SK-MEL-5 (cell line): ENCODE measurements at regions not wholly inside any gene's neighbourhood (a gene's known extent, or its start where the extent isn't known, plus 50 kb on each side); places are given as distances from the start of the nearest gene placed in this dataset.
"Not testable (repeated sequence)": the region's sequence is repeated elsewhere in the genome, so short reads cannot be mapped to it uniquely, and the experiment has no call there.

Experiments used
- DNase-seq: peaks from one replicate; pipeline ENCODE4 v3.0.0-alpha.2; 2016; ENCODE audit warnings: low read depth, low spot score
- in situ Hi-C: cut with HindIII; loops from 2 replicates; pipeline ENCODE4 v1.10.0; 2016; ENCODE audit warnings: low sequenced_read_pairs, high pct_unique_total_duplicates, low pct_unique_long_range_greater_than_20kb

DNA sequence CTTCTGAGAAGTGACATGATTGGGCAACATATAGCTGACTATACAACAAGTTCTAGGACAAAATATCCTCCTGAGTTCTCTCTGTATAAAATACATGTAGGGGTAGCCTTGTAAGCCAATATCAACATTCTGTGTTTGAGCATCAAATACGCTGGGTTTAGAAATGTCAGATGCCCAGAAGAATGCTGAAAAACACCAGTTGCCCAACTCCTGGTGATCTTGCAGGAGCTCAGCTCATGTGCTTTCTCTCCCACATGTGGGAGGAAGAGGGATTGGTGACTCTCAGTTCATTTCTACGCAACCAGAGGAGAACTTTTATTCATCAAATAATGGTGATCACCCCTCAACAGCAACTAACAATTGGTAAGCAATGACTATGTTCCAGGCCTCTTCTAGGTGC, 810.9 kb upstream of the ACO1 start:
- DNase-seq, result no peak
- in situ Hi-C loops, result no loop called here

DNA sequence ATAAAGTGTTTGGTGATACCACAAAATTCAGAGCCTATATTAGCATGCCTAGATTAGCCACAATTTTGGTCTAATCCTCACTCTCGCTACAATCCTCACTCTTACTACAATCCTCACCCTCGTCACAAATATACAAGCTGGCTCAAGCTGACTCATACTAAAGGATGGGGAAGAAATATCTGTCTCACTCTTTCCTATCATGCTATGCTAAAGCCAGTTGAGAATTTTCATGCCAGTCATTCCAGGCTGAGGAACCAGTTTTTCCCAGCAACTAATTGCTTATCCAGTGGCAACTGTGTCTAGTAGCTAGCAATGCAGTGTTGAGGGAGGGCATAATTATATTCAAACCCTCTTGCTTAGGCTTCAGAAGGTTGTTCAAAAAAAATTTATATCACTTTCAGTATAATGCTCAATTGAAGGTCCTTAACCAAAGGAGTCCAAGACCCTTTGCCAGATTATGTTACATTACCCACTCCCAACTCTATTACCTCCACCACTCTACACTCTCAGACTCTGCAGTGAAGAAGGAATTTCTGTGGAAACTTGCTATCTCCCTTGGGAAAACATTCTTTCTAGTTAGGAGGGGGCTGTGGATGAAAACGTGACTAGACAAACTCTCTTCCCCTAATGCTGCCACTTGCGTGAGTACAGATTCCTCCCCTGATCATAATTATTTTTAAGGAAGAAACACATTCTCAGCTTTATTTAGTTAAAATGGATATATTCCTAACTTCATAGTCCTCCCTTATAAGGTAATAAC, 810.3 kb upstream of the ACO1 start:
- in situ Hi-C loops, result no loop called here
- no peak for DNase-seq

DNA sequence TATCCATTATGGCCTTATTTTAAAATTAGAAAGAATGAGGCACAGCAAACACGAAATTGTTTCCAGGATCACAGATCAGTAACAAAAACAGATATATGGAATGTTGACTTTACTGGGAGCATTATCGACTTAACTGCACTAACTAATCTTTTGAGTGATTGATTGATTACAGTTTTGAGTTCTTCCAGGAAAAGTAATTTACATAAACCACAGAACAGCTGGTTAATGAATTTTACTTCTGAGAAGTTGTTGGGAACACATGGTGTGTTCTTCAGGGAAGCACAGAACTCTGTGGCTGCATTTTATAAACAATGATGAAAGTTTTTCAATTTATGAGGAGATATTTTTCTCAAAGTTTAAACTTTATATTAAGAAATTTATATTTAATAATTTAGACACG, 802.4 kb upstream of the ACO1 start:
- in situ Hi-C loops, result no loop called here

DNA sequence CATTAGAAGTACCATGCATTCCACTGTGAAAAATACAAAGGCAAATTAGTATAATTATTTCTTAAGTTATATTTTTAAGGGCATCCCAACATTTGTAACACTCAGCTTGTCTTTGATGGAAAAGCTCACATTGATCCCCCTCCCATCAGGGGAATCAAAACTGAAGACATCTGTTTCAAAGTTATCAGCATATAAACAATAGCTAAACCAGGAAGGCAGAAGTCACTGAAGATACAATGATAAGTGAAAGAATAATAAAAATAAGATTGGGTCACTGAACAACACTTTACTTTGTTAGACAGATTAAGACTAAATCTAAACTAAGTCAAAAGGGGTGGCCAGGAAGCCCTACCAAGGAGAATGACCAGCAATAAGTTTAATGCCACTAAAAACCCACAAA, 801.9 kb upstream of the ACO1 start:
- no peak for DNase-seq
- in situ Hi-C loops, result no loop called here

More for the DNA sequence above, 802.4 kb upstream of the ACO1 start:
- DNase-seq, result no peak

DNA sequence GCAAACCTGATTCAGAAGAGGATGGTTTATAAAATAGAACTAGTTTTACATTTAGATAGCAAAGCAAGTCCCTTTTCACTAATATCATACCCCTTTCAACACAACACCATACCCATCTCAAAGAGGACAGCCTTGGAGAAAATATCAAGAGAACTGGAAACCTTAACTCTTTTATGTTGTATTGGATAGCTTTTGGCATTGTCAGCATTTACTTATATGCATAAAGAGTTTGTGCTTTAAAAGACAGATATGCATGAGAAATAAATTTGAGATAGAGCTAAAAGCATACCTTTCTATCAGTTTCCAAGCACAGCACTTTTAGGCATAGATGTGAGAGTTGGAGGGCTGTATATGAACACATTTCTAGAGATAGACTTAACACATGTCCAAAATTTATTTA, 799.3 kb upstream of the ACO1 start:
- in situ Hi-C loops, result no loop called here

DNA sequence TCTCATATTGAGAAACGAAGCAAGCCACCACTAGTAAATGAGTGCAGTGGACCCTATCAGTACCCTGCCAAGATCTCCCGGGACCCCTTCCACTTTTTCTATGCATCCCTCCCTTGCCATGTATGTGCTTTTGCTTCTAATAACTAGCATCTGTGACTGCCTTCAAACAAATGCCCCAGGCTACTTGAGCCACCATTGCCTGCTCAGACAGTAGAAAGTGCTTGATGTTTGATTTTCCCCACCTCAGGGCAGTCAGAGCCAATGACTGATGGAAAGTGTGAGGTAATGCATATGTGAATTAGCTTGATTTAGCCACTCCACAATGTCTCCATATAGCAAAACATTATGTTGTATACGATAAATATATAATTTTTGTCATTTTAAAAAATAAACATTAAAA, 797.3 kb upstream of the ACO1 start:
- DNase-seq, result no peak
- in situ Hi-C loops, result no loop called here

More for the DNA sequence above, 799.3 kb upstream of the ACO1 start:
- DNase-seq, result no peak

DNA sequence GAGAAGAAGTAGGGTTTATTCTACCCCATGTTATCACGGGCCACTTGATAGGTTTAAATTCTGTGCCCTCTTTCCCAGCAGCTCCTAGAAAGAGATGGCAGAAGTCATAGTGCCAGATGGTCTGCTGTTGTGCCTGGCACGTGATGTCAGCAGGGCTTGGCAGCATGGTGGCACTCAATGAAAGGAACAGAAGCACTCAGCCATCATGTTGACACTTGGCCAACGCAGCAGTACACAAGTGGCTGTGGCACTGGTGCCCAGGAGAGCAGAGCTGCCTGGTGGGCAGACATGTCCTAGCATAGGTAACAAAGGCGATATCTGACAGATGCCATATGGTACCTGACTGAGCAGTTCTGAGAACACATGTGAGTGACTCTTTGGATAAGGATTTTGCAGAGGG, 796.4 kb upstream of the ACO1 start:
- no peak for DNase-seq
- in situ Hi-C loops, result no loop called here

DNA sequence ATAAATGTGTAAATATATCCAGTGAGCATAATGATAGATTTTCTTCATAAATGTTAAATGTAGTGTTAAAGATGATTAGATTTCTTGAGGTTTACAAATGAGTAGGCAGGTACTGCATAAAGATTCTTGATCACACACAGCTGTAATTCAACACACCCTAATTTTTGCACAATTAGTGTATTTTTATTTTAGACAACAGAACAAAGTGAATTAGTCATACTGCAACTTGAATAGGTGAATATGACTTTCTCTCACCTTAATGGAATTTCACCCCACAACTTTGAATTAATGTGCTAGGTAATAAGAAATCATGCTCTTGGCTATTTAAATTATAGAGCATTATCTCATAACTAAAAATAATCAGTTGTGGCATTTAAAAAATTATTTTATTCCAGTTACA, 795.7 kb upstream of the ACO1 start:
- in situ Hi-C loops, result no loop called here
- DNase-seq, result no peak

DNA sequence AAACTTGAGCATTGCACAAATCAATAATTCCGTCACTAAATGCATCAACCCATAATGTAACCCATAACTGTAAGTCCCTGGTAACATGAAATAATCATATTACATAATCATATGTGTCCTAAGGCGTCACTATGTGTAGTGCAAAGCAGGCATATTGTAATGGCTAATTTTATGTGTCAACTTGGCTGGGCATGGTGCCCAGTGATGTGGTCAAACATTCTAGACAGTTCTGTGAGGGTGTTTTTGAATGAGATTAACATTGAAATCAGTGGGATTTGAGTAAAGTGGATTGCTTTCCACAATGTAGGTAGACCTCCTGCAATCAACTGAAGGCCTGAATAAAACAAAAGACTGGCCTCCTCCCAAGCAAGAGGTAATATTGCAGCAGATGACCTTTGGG, 794.4 kb upstream of the ACO1 start:
- DNase-seq, result no peak
- in situ Hi-C loops, result no loop called here

DNA sequence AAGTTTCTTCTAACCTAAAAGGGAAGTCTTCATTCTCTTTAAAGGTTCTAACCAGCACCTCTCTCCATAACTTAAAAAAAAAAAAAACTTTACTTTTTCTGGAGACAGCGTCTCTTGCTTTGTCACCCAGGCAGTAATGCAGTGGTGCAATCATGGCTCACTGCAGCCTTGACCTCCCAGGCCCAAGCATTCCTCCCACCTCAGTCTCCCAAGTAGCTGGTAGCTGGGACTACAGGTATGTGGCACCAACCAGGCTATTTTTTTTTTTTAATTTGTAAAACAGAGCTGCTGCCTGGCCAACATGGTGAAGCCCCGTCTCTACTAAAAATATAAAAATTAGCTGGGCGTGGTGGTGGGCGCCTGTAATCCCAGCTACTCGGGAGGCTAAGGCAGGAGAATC, 787.4 kb upstream of the ACO1 start:
- in situ Hi-C loops, result not testable (repeated sequence)

DNA sequence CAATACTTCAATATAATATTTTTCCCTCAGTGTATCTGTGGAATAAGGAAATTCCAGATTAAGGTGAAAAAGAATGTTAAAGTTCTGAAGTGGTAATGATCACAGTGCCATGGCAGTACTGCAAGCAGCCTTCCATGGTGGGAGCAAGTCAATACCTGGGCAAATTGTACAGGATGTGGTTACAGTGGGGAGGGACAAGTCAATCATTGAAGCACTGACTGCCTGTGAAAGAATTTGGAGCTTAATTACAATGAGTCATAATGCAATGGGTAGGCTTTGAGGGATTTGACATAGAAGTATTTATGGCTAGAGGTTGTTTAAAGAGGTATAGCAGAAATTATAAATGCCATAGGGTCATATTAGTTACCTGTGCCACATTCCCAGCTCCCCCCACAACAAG, 786.5 kb upstream of the ACO1 start:
- in situ Hi-C loops, result no loop called here
- DNase-seq, result no peak

More for the DNA sequence above, 787.4 kb upstream of the ACO1 start:
- not testable (repeated sequence) for DNase-seq

DNA sequence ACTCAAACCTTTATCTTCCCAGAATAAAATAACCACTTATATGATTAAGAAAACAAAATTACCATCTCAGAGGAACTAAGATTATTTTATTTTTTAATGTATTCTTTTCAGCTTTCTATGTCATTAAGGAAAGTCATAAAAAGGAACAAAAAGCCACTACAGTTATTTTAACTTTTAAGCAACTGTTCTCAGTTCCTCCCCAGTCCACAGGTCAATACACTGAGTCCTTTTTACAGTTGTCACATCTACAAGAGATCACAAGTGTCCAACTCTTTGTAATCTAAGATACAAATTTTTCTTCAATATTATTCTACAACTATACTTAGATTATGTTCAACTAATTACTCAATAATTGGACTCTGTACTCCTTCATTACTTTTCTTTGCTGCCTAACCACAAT, 782.8 kb upstream of the ACO1 start:
- no peak for DNase-seq
- in situ Hi-C loops, result no loop called here

DNA sequence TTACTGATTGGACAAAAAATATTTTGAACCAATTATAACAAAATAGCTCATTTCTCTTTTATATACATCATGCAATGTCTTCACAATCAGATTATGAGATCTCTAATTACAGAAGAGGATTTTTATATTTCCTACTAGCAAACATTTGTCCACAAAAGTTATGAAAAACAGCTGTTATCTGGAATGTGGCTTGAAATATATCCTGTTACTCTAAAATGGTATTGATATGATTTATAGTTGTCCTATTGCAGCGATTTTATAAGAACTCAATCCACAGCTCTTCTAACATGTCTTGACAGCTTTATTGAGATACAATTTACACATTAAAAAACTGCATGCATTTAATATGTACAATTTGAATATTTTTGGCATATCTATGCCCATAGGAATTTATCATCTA, 779.9 kb upstream of the ACO1 start:
- in situ Hi-C loops, result no loop called here
- DNase-seq, result no peak

DNA sequence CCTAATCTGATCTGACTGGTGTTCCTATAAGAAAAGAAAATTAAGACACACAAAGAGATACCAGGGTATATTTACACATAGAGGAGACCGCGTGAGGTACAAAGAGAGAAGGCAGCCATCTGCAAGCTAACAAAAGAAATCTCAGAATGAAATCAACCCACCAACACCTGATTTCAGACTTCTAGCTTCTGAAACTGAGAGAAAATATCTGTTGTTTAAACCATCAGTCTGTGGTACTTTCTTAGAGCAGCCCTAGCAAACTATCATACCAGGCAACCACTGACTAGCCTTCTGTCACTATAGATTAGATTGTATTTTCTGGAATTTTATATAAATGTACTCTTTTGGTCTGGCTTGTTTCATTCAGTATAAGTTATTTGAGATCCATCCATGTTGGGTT, 779.3 kb upstream of the ACO1 start:
- DNase-seq, result no peak
- in situ Hi-C loops, result no loop called here

DNA sequence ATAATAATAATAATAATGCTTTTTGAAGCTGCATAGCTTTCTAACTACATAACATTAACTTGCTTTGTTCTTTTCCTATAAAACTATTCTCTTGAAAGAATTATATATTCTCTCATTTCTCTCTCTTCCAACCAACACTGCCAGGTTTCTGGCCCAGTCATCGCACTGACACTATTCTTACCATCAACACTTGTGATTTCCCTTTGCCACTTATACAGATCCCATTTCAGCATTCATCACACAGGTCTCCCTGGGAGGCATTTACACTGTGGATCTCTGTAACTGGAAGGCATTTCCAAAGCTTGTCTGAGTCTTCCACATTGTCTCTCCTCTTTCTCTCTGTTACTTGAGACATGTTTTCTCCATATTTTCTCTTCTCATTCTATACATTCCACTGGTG, 777.8 kb upstream of the ACO1 start:
- in situ Hi-C loops, result no loop called here
- no peak for DNase-seq

DNA sequence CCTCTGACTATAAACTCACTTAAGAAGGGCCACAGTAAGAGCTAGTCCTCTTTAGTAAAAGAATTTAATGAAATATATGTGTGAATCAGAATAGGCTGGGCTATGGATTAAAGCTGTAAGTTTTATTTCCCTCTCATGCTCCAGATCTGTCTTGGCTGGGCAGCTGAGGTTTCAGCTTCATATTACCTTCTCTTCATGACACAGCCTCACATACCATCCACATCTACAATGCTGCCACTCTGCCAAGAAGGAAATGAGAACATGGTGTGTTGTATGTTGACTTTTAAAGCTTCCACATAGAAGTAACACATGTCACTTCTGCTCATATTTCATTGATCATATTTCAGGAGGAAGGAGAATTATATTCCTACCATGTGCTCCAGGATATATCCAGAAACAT, 776.0 kb upstream of the ACO1 start:
- in situ Hi-C loops, result no loop called here
- DNase-seq, result no peak

DNA sequence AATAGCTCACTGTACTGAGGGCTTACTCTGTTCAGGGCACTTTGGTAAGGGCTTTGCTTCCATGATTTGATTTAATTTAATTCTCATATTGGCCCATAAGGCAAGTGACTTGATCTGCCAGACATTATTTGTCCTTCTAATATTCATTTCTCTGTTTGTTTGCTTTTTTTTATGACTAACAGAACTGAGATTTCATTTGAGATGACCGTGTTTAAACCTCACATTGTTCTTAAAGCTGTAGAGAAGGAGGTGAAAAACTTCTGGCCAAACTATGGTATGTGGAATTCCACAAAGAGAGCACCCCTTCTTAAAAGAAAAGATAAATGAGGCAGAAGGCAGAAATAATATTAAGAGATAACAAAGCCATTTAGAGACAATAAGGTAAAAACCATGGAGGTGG, 775.6 kb upstream of the ACO1 start:
- DNase-seq, result no peak
- in situ Hi-C loops, result no loop called here

DNA sequence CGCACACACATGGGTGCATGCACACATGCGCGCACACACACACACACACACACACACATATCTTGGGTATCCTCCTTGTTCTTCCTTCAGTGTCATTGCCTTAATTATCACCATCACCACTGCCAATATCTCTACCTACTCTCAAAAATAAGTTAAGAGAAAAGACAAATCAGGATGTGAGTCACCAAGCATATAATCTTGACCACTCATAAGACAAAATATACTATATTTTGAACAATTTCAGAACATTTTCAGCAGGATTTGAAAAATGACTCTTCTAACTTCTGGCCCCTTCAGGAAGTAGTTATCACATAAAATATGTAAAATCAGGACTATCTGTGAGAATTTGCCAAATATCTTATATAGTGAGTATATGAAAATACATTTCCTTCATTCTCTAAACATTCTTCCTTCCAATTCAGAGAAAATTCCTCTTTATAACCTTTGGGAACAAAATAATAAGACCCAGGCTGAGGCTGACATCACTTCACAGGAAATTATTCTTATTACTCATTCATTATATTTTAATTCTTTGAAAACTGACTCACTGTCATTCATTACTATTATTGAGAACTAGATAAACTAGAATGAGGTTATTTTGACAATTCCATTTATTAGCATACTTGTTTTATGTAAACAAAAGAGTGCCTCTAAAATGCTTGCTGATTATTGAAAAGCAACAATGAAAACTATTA, 772.0 kb upstream of the ACO1 start:
- in situ Hi-C loops, result no loop called here
- DNase-seq, result no peak

DNA sequence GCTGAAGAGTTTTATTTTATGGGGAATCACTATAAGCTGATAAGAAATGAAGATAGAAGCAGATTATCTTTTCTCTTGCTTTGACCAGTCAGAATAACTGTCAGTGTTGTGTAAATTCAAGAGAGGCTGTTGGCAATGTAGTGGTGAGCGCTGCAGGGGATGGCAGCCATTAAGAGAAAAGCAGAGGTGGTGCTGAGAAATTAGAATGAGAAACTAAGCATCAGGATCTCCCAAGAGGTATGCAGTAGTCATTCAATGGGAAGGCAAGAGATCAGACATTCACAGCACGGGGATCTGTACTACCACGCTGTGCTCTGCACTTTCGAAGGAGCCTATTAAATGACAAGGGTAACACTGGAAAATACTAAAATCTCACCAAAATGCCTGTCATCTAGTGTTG, 768.5 kb upstream of the ACO1 start:
- in situ Hi-C loops, result no loop called here
- no peak for DNase-seq
